ACC112 (cell line): ENCODE measurements at regions not wholly inside any gene's neighbourhood (a gene's known extent, or its start where the extent isn't known, plus 50 kb on each side); places are given as distances from the start of the nearest gene placed in this dataset.
"Not testable (repeated sequence)": the region's sequence is repeated elsewhere in the genome, so short reads cannot be mapped to it uniquely, and the experiment has no call there.

Experiments used
- H2AFZ ChIP-seq: fragments of 200-600 bp; sonication (generic); one replicate; pipeline ENCODE4 v1.6.0; 2017; ENCODE audit warnings: antibody characterized with exemption, low read length; ENCODE audit not compliant: unreplicated experiment
- H3K27ac ChIP-seq: fragments of 200-600 bp; sonication (generic); 2 replicates; pipeline ENCODE4 v1.5.1; 2014; ENCODE audit warnings: low read depth, mild to moderate bottlenecking, antibody characterized with exemption, low read length, moderate library complexity
- H3K27me3 ChIP-seq: fragments of 200-600 bp; sonication (generic); 2 replicates; pipeline ENCODE4 v1.6.1; 2014; ENCODE audit warnings: mild to moderate bottlenecking, antibody characterized with exemption, low read length, moderate library complexity, mixed read lengths; ENCODE audit not compliant: insufficient read depth
- H3K36me3 ChIP-seq: fragments of 200-600 bp; sonication (generic); 2 replicates; pipeline ENCODE4 v1.6.1; 2016; ENCODE audit warnings: mild to moderate bottlenecking, antibody characterized with exemption, low read length, moderate library complexity, mixed read lengths; ENCODE audit not compliant: insufficient read depth
- H3K4me1 ChIP-seq: fragments of 200-600 bp; sonication (generic); one replicate; pipeline ENCODE4 v1.6.1; 2016; ENCODE audit warnings: low read length, mixed read lengths; ENCODE audit not compliant: insufficient read depth, unreplicated experiment, control insufficient read depth
- H3K4me3 ChIP-seq: fragments of 200-600 bp; sonication (generic); 2 replicates; pipeline ENCODE4 v1.5.1; 2014; ENCODE audit warnings: mild to moderate bottlenecking, low read depth, low read length
- H3K79me2 ChIP-seq: fragments of 200-600 bp; sonication (generic); one replicate; pipeline ENCODE4 v1.6.0; 2016; ENCODE audit warnings: low read length; ENCODE audit not compliant: control insufficient read depth, unreplicated experiment, insufficient read depth

DNA sequence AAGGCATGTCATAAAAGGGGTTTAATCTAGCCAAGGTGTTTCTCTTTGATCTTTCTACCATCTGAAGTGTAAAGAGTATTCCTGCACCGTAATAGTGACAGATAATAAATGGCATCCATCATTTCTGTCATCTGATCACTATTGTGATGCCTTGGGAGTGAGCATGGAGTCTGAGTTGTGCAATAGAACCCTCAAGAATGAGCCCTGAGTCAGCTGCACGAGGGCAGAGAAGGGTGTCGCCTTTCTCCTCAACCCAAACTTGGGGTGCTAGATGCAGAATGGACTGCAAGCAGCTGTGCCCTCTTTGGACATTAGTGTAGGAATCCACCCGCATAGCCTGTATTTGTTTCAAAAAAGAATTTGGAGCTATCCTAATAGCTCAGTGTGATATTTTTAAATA is 115.2 kb downstream of the ZNF37A start:
- H3K27me3 ChIP-seq = no peaks in the 10 kb centered on the region
- no peak overlapping the region for H2AFZ ChIP-seq
- no peaks in the 10 kb centered on the region for H3K4me1 ChIP-seq
- no peak overlapping the region for H3K4me3 ChIP-seq
- no peak overlapping the region for H3K27ac ChIP-seq
- H3K79me2 ChIP-seq = no peaks in the 10 kb centered on the region
- no peaks in the 10 kb centered on the region for H3K36me3 ChIP-seq

DNA sequence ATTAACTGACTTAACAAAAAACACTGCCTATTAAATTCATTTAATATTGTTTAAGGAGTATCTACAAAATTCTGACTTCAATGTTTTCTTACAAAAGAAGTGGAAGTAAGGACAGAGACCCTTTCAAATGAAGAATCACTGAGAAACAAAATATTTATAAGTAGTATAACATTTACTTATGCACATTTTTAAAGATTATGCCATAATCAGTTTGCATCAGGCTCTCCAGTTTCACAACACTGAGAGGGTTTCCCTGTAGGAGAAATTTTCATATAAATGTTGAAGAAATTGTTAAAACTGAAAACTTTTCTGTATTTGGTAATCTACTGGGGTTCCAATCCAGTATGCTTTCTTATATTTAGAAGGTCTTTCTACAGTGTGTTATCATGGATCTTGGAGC is 115.6 kb downstream of the ZNF37A start:
- H3K36me3 ChIP-seq, H2AFZ ChIP-seq, H3K4me1 ChIP-seq, H3K27me3 ChIP-seq, H3K4me3 ChIP-seq, H3K27ac ChIP-seq, H3K79me2 ChIP-seq: not testable (repeated sequence)

DNA sequence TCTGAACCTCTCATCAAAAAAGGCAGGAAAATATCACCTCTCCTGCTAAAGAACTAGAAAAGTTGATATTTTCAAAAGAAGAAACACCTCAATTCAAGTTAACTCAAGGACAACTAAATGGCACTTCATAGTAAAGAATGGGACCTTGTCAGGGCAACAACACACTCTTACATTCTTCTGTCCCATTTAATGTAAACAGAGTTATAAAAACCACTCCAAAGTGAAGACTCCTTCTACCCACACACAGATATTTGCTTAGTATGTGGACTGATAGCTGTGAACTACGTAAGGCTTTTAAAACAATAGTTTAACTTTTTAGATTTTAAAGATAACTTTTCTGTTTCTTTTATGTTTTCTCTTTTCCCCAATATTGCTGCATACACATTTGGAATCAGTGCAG is 118.3 kb downstream of the ZNF37A start:
- Histone ChIP-seq H3K36me3 (no peaks in the 10 kb centered on the region), H3K27me3 (no peaks in the 10 kb centered on the region), H3K79me2 (no peaks in the 10 kb centered on the region), H3K4me1 (no peaks in the 10 kb centered on the region), H2AFZ (no peak overlapping the region), H3K4me3 (no peak overlapping the region), H3K27ac (no peak overlapping the region)

DNA sequence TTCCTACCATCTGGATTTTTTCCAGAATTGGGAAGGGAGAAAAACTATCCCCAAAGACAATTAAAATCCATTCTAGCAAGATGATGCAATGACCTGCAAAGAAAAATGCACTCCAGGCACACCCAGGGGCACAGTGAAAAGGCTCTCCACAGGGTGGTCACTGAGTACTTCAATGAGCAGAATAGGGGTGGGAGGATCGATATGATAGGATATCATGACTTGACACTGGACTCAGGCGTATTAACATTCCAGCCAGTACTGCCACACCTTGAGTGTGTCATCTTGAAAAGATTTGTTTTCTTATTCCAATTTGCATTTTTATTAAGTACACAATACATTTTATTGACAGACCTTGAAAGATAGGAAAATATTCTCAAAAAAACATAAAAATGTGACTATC is 132.2 kb downstream of the ZNF37A start:
- Histone ChIP-seq H3K79me2 (no peaks in the 10 kb centered on the region), H3K4me1 (no peaks in the 10 kb centered on the region), H3K36me3 (no peaks in the 10 kb centered on the region), H2AFZ (no peak overlapping the region), H3K27ac (no peak overlapping the region), H3K4me3 (no peak overlapping the region), H3K27me3 (no peaks in the 10 kb centered on the region)

DNA sequence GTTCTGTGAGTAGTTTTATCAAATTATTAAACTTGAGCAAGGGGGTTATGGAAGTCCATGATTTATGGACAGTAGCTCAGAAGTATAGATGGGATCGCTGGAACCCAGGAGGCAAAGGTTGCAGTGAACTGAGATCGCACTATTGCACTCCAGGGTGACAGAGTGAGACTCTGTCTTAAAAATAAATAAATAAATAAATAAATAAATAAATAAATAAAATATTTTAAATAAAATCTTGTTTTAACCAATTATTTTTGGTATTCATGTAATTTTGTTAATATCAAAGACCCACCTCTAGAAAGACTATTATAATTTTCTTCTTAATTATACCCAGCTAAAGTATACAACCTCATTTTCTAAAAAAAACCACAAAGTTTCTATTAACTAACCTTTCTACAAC is 134.3 kb downstream of the ZNF37A start:
- no peaks in the 10 kb centered on the region for H3K4me1 ChIP-seq
- H2AFZ ChIP-seq = no peak overlapping the region
- H3K79me2 ChIP-seq = no peaks in the 10 kb centered on the region
- H3K27me3 ChIP-seq = no peaks in the 10 kb centered on the region
- no peaks in the 10 kb centered on the region for H3K36me3 ChIP-seq
- H3K27ac ChIP-seq = no peak overlapping the region
- no peak overlapping the region for H3K4me3 ChIP-seq

DNA sequence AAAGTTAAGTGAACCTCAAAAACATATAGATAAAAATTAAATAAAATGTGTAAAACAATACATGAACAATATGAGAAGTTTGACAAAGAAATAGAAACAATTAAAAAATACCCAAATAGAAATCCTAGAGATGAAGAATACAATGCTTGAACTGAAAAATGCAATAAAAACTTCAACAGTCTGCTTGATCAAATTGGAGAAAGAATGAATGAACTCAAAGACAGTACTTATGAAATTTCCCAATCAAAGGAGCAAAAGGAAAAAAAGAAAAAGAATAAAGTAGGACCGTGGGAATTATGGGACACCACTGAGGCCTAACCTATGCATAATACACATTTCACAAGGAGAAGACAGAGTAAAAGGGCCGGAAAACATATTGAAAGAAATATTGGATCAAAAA is 144.3 kb downstream of the ZNF37A start:
- H3K27me3 ChIP-seq, H2AFZ ChIP-seq, H3K4me3 ChIP-seq, H3K4me1 ChIP-seq, H3K27ac ChIP-seq, H3K79me2 ChIP-seq, H3K36me3 ChIP-seq: not testable (repeated sequence)

DNA sequence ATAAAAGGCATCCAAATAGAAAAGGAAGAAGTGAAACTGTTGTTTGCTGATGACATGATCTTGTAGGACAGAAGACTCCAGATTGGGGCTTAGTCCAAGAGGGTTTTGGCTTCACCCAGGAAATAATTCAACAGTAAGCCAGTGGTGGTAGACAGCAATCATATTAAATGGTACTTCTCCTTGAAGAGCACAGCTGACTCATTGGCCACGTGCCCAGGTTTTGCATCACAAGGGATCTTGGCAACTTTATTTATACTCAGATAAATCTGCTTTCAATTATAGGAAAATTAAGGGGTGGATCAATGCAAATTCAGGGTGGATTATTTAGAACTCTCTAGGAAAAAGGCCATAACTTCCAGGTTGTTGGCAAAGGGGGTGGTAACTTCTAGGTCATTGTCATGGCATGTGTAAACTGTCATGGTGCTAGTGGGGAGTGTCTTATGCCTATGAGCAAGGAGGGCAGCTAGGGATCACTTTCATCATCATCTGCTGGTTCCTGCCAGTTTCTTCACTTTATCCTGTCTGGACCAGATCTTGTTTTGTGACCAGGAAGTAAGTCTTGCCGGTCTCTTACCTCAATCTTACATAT is 148.0 kb downstream of the ZNF37A start:
- not testable (repeated sequence) for H3K79me2 ChIP-seq, H3K4me1 ChIP-seq, H2AFZ ChIP-seq, H3K27ac ChIP-seq, H3K36me3 ChIP-seq, H3K4me3 ChIP-seq, H3K27me3 ChIP-seq

DNA sequence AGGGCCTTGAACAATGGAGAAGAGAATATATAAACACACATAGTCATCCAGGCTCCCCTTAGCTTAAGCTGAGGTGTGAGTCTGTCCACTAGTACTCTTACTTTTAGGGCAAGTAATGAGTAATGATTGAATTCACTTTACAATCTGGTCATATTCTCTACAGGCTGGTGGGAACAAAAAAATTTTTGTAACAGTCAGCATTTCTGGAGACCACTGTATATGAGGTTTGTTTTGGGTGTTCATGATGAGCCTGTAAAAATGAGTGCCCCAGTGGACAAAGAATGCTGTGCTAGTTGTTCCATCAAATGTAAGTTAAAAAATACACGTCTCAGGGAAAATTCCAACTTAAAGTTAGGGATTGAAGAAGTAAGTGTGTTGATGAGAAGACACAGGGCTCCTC is 154.0 kb downstream of the ZNF37A start:
- not testable (repeated sequence) for H3K27ac ChIP-seq, H3K27me3 ChIP-seq, H3K4me1 ChIP-seq, H3K79me2 ChIP-seq, H3K4me3 ChIP-seq, H3K36me3 ChIP-seq, H2AFZ ChIP-seq

DNA sequence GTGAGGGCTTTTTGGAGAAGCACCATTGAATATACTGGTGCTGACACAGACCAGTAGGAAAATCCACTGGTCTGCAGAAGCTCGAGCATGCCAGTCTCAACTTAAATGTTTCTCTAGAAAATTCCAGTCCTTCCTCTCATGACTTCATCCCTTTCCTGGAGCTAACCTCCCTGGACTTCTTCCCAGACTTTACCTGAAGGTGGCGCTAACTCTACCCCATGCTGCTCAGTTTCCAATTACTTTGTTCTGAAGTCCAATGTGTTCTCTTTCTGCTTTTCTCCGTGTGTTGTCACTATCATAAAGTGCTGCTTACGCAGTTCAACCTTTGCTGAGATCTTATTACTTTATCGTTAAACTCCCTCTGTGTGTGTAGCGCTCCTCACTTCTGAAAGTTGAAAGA is 158.4 kb downstream of the ZNF37A start:
- not testable (repeated sequence) for H2AFZ ChIP-seq, H3K4me1 ChIP-seq, H3K27ac ChIP-seq, H3K4me3 ChIP-seq, H3K27me3 ChIP-seq, H3K79me2 ChIP-seq, H3K36me3 ChIP-seq

DNA sequence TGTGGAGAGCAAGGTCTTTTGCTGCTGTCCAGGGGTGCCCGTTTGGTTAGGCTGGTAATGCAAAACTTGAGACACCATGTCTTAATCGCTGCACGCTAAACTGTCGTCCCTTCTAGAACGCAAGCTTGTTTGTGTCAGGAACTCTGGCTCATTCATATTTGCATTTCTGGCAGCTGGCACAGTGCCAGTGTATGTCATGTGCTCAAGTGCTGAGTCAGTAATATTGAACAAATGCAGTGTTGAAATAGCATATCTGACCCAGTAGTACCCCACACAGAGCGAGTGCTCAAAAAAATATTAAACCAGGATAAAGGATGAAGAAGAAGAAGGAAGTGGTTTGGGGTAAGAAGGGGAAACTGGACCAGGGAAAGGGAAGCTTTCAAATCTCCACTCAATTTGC is 173.4 kb downstream of the ZNF37A start:
- not testable (repeated sequence) for H3K4me1 ChIP-seq, H2AFZ ChIP-seq, H3K36me3 ChIP-seq, H3K4me3 ChIP-seq, H3K27ac ChIP-seq, H3K79me2 ChIP-seq, H3K27me3 ChIP-seq

DNA sequence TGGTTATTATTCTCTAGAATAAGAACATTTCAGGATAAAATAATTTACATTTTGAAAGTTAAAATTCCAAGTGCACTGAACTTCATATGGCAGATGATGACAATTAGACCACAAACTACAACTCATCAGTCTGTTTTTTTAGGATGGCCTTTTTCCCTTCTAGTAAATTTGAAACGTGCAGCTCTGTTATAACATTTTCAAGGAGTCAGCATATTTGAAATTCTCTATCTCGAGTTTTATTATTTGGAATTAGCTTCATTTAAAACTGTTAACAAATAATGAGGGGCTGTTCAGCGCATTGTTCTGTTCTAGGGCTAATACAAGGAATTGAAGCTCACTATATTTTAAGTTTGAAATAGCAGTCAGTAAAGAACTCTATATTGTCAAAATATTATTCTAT is 176.9 kb downstream of the ZNF37A start:
- not testable (repeated sequence) for H3K4me3 ChIP-seq, H2AFZ ChIP-seq, H3K27me3 ChIP-seq, H3K4me1 ChIP-seq, H3K79me2 ChIP-seq, H3K27ac ChIP-seq, H3K36me3 ChIP-seq

DNA sequence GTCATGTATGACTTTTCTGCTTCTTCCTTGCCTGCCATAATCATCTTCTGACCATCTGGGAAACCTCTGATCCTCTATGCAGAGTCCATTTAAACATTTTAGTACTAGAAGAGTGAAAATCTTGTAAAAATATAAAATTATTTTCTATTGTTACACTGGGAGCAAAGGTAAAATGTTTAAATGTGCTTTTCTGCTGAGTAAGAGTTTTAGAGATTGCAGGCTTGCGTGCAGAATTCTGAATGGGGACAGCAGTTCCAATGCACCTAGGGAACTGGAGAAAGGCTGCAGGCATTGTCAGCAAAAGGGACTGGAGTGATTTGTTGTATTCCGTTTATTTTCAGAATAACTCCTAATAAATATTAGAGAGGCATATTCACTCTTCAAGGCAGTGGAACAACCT is 180.7 kb downstream of the ZNF37A start:
- not testable (repeated sequence) for H2AFZ ChIP-seq, H3K36me3 ChIP-seq, H3K4me3 ChIP-seq, H3K27ac ChIP-seq, H3K4me1 ChIP-seq, H3K79me2 ChIP-seq, H3K27me3 ChIP-seq
